NCI-H748 (cell line): ENCODE measurements at regions not wholly inside any gene's neighbourhood (a gene's known extent, or its start where the extent isn't known, plus 50 kb on each side); places are given as distances from the start of the nearest gene placed in this dataset.
A peak's percentile ranks its signal among the peaks of the same experiment; 100 is the strongest.

Experiments used
- DNase-seq: peaks from one replicate; lab custom pipeline; 2025; ENCODE audit not compliant: unreplicated experiment; lab: John Stamatoyannopoulos, UW

DNA sequence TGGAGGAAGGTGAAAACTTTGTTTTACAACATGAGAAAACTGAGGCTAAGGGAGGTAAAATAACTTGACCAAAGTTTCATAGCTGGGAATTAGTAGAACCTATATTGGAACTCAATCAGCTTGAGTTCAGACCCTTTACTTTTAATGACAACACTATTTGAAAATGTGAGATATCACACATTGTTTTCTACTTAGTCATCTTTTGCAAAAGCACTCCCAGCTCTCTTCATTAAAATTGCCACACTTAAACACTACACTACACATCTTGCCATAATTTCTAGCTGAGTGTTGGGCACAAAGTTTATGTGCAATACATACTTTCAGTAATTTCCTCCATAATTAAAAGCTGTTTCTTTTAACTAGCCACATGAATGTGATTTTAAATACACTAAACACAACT, 230.4 kb upstream of the DCBLD2 start:
- DNase-seq, result no peak

DNA sequence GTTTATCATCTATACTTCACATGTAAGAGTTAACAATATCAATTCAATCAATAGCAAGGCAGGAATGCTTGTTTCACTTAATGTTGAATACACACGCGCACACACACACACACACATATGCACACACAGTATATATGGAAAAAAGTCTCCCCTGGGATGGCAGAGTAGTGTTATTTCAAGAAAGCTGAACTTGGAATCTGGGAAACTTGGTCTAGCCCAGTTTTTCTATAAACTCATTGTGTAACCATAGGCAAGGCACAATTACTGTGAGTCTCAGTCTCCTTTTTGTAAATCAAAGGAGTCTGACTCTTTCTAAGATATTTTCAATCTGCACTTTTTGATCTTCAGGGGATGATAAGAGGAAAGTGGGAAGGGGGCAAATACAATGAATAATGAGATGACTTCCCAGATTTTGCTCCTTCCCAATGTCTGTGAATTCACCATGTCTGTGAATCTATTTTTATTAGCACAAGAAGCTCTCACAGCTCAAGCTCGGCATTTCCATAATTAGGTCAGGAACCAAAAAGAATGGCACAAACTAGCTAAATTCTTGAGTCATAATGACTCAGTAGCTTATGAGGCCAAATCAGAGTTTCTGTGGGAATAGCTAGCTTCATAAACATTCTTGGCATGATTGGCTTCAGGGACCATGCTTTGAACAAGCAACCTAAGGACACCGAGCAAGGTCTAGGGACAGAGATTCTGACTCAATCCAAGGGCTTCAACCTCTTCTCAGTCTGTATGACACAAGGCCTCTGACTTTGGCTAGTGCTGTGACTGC, 227.4 kb upstream of the DCBLD2 start:
- no peak for DNase-seq

DNA sequence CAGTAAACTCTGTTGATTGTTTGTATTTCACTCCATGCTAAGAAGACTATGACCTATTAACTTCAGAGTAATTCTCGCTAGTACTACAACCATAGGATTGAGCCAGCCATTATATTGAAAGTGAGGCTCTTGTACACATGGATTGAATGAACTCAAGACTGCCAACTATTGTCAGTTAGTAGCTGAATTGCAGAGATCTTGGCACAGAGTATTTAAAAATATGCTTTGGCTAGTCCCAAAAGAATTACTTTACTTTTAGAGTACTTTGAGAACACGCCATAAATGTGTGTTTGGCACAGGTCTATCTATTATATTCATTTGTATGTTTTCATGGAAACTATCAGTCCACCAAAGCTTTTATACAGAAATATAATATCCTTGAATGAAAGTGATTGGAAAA, 226.7 kb upstream of the DCBLD2 start:
- no peak for DNase-seq

DNA sequence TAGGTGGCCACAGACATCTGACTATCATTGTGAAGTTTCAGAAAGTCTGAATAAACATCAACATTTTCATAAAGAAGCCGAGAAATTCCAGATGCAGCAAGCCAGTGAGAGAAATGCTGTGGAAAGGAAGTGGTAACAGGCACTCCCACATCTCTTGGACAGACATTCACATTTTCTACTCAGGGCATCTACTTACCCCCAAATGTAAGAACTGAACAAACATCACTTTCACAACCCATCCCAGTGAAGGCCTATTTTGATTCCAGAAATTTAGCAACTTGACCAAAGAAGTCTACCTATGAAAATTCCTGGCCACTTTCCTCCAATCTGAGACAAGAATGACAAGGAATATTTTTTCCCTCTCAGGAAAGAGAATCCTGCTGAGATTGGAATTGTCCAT, 224.8 kb upstream of the DCBLD2 start:
- DNase-seq, result no peak

DNA sequence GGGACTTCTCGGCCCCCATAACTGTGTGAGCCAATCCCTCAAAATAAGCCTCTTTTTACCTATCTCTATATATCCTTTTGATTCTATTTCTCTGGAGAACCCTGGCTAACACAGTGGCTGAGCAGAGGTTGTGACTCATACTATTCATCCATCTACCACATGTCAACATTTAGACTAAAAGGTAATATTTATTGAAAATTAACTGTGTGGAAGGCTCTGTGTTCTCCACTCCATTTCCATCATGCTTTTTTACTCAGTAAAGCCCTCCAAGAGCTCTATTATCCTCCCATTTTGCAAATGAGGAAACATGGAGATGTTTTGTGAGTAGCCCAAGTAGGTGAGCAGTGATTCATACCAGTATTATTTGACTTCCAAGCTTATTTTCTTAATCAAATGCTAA, 217.9 kb upstream of the DCBLD2 start:
- no peak for DNase-seq

DNA sequence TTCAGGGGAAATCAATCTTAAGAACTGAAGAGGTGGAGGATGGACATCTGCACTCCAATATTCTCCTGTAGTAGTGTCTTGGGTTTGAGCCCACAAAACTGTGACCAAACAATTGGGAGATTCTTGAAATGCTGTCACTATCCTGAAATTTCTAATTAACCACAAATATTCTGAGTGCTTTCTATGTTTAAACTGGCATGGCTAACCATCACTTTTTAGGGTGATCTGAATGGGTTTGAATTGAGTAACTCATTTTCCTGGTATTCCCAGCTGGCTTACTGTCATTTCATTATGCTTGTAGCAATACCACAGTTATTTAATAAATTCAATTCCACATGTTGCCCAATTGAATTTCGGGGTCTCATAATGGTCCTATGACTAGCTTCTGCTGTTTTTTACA, 216.9 kb upstream of the DCBLD2 start:
- no peak for DNase-seq

DNA sequence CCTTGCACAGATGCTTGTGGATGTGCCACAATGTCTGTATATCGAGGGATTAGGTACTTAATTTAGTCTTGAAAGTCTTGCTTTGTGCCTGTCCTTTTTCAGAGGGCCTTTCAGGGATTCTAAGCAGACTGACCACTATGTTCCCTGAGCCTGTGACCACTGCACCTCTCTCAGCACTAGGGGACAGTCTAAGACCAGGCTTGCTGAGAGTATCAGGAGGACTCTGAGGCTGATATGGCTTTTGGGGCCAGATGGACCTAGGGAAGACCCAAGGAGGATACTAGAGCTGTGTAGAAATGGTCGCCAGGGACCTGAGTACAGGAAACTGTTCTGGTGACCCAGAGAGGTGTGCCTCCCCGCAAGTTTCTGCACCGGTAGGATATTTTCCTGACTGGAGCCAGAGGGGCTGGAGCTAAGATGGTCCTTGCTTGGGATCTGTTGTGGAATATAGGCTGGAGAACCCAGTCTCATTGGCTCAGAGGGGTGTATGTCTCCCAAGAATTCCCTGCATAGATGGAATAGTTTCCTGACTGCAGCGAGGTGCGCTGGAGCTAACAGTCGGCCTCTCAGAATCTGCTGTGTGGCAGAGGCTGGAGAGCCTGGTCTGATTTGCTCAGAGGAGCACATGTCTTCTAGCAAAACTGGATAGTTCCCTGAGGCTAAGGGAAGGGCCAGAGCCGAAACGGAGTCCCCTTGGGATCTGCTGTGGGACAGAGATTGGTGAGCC, 213.2 kb upstream of the DCBLD2 start:
- DNase-seq, result peak; percentile 2

DNA sequence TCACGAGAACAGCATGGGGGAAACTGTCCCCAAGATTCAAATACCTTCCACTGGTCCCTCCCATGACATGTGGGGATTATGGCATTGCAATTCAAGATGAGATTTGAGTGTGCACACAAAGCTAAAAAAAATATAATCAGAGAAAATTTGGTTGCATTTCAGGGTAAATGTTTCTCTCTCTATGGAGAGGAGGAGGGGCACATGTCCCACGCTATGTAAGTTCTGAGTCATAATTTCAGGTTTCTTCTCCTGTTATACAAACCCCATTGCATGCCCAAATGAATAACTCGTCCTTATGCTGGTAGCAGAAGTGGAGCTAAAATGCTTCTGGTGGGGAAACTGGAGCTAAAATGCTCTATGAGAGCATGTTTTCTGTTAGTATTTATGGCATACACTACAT, 209.7 kb upstream of the DCBLD2 start:
- no peak for DNase-seq

DNA sequence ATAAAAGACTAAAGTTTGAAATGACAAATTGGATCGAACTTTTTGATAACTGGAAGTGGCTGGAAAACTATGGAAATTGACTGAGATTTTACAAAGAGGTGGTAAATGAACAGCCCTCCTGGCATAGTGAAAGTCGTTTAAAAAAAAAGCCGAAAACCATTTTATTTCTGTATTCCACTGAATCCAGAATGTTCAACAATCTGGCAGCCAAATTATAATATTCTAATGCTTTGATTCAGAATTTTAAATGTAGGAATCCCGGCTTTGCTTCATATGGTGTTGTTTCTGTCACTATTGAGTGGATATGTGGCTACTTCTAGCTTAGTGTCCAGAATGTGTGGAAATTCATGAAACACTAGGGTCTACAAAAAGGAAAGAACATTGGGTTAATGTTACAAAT, 208.9 kb upstream of the DCBLD2 start:
- no peak for DNase-seq

DNA sequence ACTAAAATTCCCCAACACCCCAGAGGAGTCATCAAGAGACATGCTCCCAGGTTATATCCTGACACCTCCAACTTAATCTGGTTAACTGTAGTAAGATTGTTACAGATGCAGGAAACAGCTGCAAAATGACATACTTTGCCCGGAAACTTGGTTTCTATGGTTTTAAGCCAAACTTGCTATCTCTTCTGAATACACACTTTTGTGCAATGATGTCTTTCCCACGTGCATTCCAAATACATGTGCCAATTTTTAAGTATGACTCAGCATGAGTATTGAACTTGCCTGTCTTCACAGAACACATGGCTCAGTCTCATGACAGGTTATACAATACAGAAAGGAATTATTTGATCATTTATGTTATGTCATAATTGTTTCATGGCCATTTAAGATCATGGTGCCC, 207.0 kb upstream of the DCBLD2 start:
- DNase-seq, result no peak

DNA sequence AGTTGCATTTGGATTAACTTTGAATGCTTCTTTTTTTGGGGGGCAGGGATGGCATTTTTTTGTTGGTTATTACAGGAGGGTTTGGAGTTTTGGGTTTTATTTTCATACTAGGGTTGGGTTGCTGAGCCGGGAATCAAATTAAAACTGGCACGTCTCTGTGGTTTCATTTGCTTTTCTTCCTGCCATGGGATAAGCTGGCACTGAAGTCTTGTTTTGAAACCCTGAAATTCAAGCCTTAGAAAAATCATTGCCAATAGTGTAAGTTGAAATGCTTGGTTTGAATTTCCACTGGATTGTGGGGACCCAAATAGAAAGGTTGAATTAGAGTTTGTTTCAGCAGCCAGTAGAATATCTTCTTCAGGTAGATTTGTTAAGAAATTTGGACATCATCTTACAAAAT, 193.1 kb upstream of the DCBLD2 start:
- DNase-seq, result no peak

DNA sequence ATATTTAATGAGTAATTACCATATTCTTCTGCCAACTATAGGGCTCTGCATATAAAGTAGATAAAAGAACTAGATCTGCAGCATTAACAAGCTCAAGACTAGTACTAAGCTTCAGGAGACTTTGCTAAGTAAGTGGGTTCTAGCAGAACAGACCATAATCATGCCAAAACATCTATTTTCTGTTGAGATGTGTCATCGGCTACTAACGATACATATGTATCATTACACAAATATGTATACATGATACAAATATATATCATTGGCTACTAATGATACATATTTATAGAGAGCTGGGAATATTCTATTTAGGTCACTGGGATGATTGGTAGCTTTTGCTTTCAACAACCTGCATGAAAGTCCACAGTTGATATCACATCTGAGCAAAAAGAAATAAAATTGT, 185.8 kb upstream of the DCBLD2 start:
- DNase-seq, result no peak

DNA sequence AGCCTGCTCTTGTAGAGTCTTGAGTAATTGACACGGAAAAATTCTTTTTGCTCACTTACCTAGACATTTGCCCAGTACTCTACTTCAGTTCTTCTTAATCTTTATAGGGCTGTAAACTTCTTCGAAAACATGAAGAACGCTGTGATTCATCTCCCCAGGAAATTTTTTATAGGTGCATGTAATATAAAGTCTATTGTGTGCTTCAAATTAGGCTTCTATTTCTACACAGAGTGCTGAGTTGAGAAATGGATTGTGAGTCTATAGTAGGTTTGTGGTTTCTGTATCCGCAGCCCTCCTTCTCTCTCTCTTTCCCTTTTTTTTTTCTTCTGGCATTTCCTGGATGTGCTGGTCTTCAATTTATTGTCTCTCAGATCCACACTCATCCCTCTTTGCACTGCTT, 183.3 kb upstream of the DCBLD2 start:
- DNase-seq, result no peak

DNA sequence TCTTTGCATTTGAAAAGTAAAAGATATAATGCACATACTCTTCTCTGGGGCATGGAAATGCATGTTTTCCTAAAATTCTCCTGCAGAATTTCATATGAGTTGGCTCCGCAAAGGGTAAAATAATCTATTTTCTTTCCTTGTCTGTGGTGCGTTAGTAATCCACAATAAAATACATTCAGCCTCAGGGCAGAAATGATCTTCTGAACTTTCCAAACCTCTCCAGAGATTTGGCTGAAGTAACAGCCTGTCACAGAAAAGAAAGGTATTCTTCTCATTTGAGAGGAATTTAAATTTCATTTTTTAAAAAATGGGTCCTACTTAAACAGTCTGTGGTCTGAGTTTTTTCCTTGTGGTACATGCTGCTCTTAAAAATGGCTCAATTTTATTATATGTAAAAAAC, 182.7 kb upstream of the DCBLD2 start:
- DNase-seq, result no peak

DNA sequence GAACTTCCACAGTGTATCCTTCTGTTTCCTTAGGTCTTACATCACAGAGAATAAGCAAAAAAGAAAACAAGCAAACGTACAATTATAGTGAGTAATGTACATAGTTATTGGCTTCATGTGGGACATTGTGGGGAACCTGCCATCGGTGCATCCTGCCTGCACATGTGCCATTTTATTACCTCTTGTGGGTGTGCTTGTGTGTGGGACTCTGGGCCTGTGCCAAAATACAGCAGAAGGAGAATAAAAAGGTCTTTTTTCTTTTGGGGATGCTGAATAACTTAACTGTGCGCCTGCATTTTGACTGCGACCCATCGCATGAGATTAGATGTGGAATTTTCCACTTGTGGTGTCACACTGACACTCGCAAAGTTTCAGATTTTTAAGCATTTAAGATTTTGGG, 169.6 kb upstream of the DCBLD2 start:
- no peak for DNase-seq

DNA sequence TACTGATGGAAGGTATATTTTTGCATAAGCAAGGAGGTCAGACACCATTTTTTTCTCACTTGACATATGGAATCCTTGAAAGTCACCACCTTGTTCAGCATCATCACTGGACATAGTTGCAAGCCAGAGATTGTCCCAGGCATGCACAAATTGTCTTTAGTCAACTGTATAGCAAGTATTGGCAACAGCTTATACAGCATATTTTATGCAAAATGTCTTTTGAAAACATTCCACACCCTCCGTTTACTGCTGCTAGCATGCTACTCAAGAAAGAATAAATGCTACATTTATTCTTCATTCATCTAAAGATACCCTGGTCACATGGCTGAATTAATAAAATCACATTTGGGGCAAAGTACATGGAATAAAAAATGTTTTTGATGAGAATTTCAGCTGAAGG, 168.5 kb upstream of the DCBLD2 start:
- DNase-seq, result no peak

DNA sequence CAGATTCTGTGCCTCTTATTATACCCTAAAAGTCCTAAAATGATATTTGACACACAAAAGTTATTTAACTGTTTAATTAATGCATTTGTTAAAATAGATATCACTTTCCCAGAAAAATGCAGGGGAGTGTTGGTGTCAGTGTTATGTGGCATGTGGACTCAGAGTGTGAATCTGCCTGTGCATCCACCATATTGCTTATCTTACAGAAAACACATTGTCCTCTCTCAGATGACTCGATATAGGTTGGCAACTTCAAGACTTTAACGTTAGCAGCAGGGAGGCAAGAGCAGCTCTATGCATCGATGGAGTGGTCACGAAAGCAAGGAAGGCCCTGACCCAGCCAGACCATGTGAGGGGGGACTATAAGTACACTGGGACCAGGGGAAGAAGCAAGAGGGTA, 165.4 kb upstream of the DCBLD2 start:
- no peak for DNase-seq

DNA sequence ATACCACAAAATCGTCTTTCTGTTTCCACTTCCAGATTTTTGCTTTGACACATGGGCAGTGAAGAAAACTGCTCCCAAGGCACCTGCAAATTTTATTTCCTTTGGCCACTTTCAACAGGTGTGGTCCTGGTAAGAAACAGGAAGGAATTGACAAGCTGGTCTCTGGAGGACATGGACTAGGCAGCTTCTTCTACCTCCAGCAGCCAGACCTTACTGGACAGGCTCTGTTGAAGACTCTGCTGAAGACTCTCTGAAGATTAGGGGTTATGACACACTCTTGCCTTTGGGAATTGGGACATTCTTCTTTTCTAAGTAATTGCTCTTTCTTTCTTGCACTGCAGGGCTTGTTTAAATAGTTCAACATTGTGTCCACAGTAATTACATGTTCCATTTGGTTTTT, 147.7 kb upstream of the DCBLD2 start:
- no peak for DNase-seq

DNA sequence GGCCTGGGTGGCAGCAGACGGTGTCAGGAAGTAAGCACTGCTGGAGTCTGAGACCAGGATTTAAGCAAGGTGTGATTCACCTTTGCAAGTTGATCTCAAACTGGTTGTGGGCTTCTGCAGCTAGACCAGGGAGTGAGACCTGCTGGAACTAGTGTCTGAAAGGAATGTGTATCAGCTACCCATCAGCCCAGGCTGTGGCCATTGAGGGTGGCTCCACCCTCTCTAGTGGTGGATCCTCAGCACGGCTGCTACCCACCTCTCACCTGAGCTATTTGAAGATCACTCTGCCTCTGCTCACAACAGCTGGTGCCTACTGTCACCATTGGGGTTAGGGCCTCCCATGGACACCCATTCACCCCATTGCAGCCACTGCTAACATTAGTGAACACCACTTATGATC, 140.3 kb upstream of the DCBLD2 start:
- DNase-seq, result no peak

DNA sequence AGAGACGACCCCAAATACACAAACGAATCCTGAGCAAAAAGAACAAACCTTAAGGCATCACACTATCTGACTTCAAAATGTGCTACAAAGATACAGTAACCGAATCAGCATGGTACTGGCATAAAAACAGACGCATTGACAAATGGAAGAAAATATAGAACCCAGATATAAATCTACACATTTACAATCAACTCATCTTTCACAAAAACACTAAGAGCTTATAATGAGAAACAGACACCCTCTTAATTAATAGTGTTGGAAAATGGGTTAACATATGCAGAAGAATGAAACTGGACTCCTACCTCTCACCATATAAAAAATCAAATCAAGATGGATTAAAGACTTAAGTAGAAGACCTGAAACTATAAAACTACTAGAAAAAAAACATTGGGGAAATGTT, 130.3 kb upstream of the DCBLD2 start:
- DNase-seq, result no peak

DNA sequence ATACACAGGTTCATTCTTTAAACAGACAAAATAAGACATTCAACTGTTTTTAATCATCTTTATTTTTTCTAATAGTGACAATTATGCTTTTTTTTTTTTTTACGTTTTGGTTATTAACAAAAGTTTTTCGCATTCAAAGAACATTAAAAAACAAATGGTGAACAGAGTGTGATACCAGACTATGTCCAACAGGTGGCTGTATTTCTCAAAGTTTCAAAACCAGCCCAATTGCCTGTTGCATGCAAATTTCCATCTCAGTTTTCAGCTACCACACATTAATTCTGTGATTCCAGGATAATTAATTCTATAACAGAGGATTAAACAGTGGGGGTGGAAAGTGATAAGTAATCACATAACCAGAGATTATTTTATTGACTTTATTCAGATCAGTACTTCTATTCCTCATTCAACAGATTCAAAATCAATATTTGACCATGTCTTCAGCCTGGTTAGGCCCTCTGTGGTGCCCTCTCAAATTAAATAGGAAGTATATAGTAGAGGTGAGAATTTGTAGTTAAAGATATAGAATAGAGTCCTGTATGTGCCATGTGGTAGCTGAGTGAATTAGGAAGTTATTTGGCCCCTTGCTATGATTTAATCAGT, 122.2 kb upstream of the DCBLD2 start:
- DNase-seq, result peak; percentile 11

DNA sequence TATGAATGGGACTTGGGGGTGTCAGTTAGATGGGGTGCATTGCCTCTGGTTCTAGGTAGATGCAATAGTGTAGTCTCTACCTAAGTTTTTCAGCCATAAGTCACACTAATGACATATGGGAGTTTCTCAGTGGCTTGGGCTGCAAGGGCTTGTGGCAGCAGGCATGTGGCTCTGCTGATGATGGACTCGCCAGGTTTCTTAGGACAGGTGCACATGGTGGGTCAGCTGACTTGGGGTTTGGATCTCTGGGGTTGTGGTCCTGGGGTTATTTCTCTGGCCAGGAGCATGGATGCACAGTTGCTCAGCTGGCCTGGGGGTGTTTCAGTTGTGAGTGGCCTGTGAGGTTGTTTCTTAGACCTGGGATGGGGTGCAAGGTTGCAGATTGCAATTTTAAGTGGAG, 120.0 kb upstream of the DCBLD2 start:
- DNase-seq, result no peak
